Sigmoid colon (tissue), 6 donors: ENCODE measurements at regions not wholly inside any gene's neighbourhood (a gene's known extent, or its start where the extent isn't known, plus 50 kb on each side); places are given as distances from the start of the nearest gene placed in this dataset.
A peak's percentile ranks its signal among the peaks of the same experiment; 100 is the strongest.

Source experiments
- DNase-seq: peaks from one replicate; pipeline ENCODE4 v3.0.0-alpha.2; 2019
- H3K27ac ChIP-seq, 4 donors: fragments of 200-600 bp; sonication (generic); one replicate each; pipeline ENCODE4 v1.5.1; 2016 to 2019; ENCODE audit warnings: mild to moderate bottlenecking in 1 of 4
- H3K27me3 ChIP-seq, 3 donors: fragments of 200-600 bp; sonication (generic); one replicate each; pipeline ENCODE4 v1.5.1; 2019; ENCODE audit warnings: mild to moderate bottlenecking in 1 of 3
- H3K36me3 ChIP-seq, 4 donors: fragments of 200-600 bp; sonication (generic); one replicate each; pipeline ENCODE4 v1.5.1; 2016 to 2019
- H3K4me1 ChIP-seq, 4 donors: fragments of 200-600 bp; sonication (generic); one replicate each; pipeline ENCODE4 v1.5.1; 2017 to 2019
- H3K4me3 ChIP-seq, 4 donors: fragments of 200-600 bp; sonication (generic); one replicate each; pipeline ENCODE4 v1.5.1; 2017 to 2019; ENCODE audit warnings: mild to moderate bottlenecking in 2 of 4, moderate library complexity in 1 of 4
- H3K9me3 ChIP-seq, 4 donors: fragments of 200-600 bp in 3 of 4; sonication (generic) in 3 of 4; one replicate each; pipeline versions ENCODE4 v1.5.1 to v1.6.1; 2013 to 2019
- EP300 ChIP-seq, 4 donors: sonication (generic); formaldehyde crosslinking; IDR thresholded peaks; one replicate each; pipeline ENCODE4 v1.6.1; 2017; ENCODE audit warnings: antibody characterized with exemption in 4 of 4
- POLR2A ChIP-seq, 2 donors: fragments of 450-650 bp; IDR thresholded peaks; one replicate each; pipeline ENCODE4 v1.6.1; 2016; ENCODE audit warnings: antibody characterized with exemption in 2 of 2, mild to moderate bottlenecking in 2 of 2, moderate library complexity in 2 of 2
- POLR2AphosphoS5 ChIP-seq, 4 donors: sonication (generic); formaldehyde crosslinking; IDR thresholded peaks; one replicate each; pipeline ENCODE4 v1.6.1; 2017; ENCODE audit warnings: antibody characterized with exemption in 4 of 4
- WGBS, 2 donors: extraction: QIAGEN DNeasy Blood & Tissue Kit; methylation state at CpG; one replicate each; pipeline ENCODE4 v1.1.7; 2013; 5-methylcytosine and 5-hydroxymethylcytosine counted together
- intact Hi-C: fragments of 100-400 bp; cut with DNase I; formaldehyde crosslinking; loops from one replicate; pipeline ENCODE4 v1.15.1; 2023
- TF ChIP-seq, protein P1 (sequence below), 4 experiments: fragments of 450-650 bp in 3 of 4; fragments of 200-600 bp in 1 of 4; IDR thresholded peaks; one replicate each; pipeline ENCODE4 v1.5.1; 2016 to 2019; ENCODE audit warnings: antibody characterized with exemption in 4 of 4, mild to moderate bottlenecking in 3 of 4, moderate library complexity in 2 of 4
- donor health status: healthy with polysubstance abuse.
- donor health status: healthy.

DNA sequence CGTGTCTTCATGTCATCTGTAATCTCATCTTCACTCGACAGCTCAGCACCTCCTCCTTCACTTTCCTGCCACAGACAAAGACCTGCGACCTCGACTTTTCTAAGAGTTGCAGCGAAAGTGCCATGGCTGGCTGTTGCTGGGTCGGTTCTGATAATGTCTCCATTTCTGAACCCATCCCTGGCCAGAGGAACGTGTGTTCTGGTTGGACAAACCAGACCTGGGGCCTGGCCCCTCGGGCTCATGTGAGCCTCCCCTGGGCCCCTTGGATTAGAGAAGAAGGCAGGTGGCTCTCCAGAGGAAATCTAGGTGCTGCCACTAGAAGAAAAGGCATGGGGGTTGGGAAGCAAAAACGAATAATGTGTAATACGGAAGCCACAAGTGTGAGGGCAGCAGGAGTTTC lies 273.7 kb downstream of the GLRX3 start:
- TF ChIP-seq POLR2AphosphoS5 (IDR thresholded peaks at IDR 0.05) (no peak), EP300 (IDR thresholded peaks at IDR 0.05) (no peak), POLR2A (IDR thresholded peaks at IDR 0.05) (no peak)
- TF ChIP-seq, protein P1, sequence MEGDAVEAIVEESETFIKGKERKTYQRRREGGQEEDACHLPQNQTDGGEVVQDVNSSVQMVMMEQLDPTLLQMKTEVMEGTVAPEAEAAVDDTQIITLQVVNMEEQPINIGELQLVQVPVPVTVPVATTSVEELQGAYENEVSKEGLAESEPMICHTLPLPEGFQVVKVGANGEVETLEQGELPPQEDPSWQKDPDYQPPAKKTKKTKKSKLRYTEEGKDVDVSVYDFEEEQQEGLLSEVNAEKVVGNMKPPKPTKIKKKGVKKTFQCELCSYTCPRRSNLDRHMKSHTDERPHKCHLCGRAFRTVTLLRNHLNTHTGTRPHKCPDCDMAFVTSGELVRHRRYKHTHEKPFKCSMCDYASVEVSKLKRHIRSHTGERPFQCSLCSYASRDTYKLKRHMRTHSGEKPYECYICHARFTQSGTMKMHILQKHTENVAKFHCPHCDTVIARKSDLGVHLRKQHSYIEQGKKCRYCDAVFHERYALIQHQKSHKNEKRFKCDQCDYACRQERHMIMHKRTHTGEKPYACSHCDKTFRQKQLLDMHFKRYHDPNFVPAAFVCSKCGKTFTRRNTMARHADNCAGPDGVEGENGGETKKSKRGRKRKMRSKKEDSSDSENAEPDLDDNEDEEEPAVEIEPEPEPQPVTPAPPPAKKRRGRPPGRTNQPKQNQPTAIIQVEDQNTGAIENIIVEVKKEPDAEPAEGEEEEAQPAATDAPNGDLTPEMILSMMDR (IDR thresholded peaks at IDR 0.05) = no peak
- Histone ChIP-seq H3K4me3 (no peak overlapping the region), H3K4me1 (no peaks in the 10 kb centered on the region), H3K27me3 (no peaks in the 10 kb centered on the region), H3K27ac (no peak overlapping the region), H3K36me3 (no peaks in the 10 kb centered on the region), H3K9me3 (no peaks in the 10 kb centered on the region)
- no peak for DNase-seq
- 79% methylated on average over 10 of the region's 10 CpGs for WGBS, 2 donors
- intact Hi-C loops = no loop called here

DNA sequence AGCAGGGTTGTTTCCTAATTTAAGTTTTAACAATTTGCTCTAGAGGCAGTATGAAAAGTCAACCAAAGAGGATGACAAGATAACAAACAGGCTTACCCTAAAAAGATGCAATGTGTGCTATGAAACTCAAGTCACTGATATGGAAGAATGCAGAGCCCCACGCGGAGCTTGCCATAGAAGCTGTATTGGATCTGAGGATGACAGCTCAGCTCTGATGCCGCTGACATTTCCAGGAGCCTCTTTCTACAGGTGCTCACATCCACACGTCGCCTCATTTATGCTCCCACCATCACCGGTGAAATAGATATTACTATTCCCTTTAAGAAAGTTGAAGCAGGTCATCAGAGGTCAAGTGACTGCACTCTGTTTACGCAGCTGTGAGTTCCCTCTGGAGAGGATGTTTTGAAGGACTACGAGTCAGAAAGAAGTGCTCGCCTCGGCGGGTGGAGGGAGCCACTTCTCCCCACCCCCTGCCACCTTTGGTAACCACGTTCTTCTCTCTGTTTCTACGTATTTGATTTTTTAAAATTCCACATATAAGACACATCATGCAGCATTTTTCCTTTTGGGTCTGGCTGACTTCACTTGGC lies 275.4 kb downstream of the GLRX3 start:
- H3K9me3 ChIP-seq = no peaks in the 10 kb centered on the region
- no peak overlapping the region for H3K4me3 ChIP-seq
- H3K27me3 ChIP-seq = no peaks in the 10 kb centered on the region
- no peaks in the 10 kb centered on the region for H3K4me1 ChIP-seq
- TF ChIP-seq POLR2AphosphoS5 (IDR thresholded peaks at IDR 0.05) = no peak
- DNase-seq = peak; percentile 19
- intact Hi-C loops = no loop called here
- no peaks in the 10 kb centered on the region for H3K36me3 ChIP-seq
- H3K27ac ChIP-seq = no peak overlapping the region
- 52 to 58% methylated on average over 13 of the region's 13 CpGs for WGBS, 2 donors

GRCh38 chr10:130412317-130412716 lies 276.1 kb downstream of the GLRX3 start:
- no peak for TF ChIP-seq POLR2A (IDR thresholded peaks at IDR 0.05)
- no peak for TF ChIP-seq EP300 (IDR thresholded peaks at IDR 0.05)
- TF ChIP-seq, protein P1 (IDR thresholded peaks at IDR 0.05) = no peak
- TF ChIP-seq POLR2AphosphoS5 (IDR thresholded peaks at IDR 0.05) = no peak
- H3K27me3 ChIP-seq = no peaks in the 10 kb centered on the region
- no peaks in the 10 kb centered on the region for H3K36me3 ChIP-seq
- peak; percentile 27 for DNase-seq
- H3K4me3 ChIP-seq = no peak overlapping the region
- intact Hi-C loops = no loop called here
- 58 to 63% methylated on average over 5 of the region's 5 CpGs for WGBS, 2 donors
- no peaks in the 10 kb centered on the region for H3K9me3 ChIP-seq
- H3K27ac ChIP-seq = no peak overlapping the region
- no peaks in the 10 kb centered on the region for H3K4me1 ChIP-seq

DNA sequence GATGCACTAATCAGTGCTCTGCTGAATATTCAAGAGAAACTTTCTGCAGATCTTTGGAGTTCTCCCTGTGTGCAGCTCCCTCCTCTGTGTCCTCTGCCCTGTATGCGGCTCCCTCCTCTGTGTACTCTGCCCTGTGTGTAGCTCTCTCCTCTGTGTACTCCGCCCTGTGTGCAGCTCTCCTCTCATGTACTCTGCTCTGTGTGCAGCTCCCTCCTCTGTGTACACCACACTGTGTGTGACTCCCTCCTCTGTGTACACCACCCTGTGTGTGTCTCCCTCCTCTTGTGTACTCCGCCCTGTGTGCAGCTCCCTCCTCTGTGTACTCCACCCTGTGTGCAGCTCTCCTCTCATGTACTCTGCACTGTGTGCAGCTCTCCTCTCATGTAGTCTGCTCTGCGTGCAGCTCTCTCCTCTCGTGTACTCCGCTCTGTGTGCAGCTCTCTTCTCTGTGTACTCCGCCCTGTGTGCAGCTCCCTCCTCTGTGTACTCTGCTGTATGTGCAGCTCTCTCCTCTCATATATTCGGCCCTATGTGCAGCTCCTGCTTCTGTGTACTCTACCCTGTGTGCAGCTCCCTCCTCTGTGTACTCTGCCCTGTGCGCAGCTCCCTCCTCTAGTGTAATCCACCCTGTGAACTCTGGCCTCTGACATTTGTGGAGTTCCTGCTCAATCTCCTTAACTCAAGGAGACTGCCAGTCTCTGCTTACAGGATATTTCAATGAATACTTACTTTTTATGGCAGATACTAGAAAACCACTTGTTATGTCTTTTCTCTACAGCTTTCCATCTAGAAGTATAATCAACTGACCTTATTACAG lies 280.4 kb downstream of the GLRX3 start:
- Histone ChIP-seq H3K4me3 (no peak overlapping the region), H3K27ac (no peak overlapping the region), H3K36me3 (no peaks in the 10 kb centered on the region), H3K27me3 (no peaks in the 10 kb centered on the region), H3K9me3 (no peaks in the 10 kb centered on the region), H3K4me1 (no peaks in the 10 kb centered on the region)
- intact Hi-C loops = no loop called here
- 74 to 83% methylated on average over 9 of the region's 9 CpGs for WGBS, 2 donors
- TF ChIP-seq POLR2AphosphoS5 (IDR thresholded peaks at IDR 0.05) (no peak), EP300 (IDR thresholded peaks at IDR 0.05) (no peak), POLR2A (IDR thresholded peaks at IDR 0.05) (no peak)
- TF ChIP-seq, protein P1 (IDR thresholded peaks at IDR 0.05) = no peak
- peak; percentile 19 for DNase-seq

DNA sequence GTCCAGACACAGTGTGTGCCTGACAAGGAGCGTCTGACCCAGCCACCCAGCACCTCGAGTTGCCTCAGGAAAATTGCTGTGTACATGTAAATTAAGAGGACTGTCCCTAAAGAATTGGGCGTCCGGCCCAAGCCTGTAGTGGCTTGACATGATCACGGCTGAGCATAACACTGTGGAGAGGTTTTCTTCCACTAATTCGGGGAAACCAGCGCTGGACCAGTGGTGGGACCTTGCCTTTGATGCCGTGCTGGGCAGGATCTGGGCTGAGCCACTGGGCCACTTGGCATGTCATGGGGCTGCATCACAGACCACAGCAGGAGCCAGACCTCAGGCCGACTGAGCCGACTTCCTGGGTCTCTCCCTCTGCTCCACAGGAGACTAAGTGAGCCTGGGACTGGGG lies 282.5 kb downstream of the GLRX3 start:
- Histone ChIP-seq H3K4me3 (no peak overlapping the region), H3K36me3 (no peaks in the 10 kb centered on the region), H3K9me3 (no peaks in the 10 kb centered on the region), H3K27me3 (no peaks in the 10 kb centered on the region), H3K4me1 (no peaks in the 10 kb centered on the region), H3K27ac (no peak overlapping the region)
- WGBS, 2 donors = 78 to 87% methylated on average over 10 of the region's 10 CpGs
- DNase-seq = no peak
- TF ChIP-seq POLR2AphosphoS5 (IDR thresholded peaks at IDR 0.05) (no peak), POLR2A (IDR thresholded peaks at IDR 0.05) (no peak), EP300 (IDR thresholded peaks at IDR 0.05) (no peak)
- TF ChIP-seq, protein P1 (IDR thresholded peaks at IDR 0.05) = no peak
- intact Hi-C loops = no loop called here
